ENCODE measurements at regions not wholly inside any gene's neighbourhood (a gene's known extent, or its start where the extent isn't known, plus 50 kb on each side); places are given as distances from the start of the nearest gene placed in this dataset.

DNA sequence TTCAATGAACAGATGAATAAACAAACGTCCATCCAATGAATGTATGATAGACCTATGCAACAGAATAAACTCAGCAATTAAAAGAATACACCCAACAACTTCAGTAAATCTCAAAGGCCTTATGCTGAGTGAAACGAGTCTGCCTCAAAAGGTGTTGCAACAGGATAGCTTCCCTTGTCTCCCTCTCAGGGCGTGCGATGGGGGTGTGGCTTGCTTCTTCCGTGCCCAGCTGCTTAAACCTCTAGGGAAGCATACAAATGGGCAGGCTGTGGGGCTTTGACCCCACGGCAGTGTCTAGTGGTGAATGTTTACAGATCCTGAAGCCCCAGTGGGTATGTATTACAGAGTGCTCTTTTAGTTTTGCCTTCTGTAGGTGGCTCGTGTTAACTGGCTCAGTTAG is 87.0 kb upstream of the CCL21 start:
- no peak overlapping the region for H3K4me3 ChIP-seq (ENCODE audit: low read depth, poor library complexity, severe bottlenecking)
- WGBS, 2 donors: 19 to 26% methylated on average over 7 of the region's 7 CpGs
- intact Hi-C loops (cut with DNase I; ENCODE audit: low total_unique reads): no loop called here
- no peak for TF ChIP-seq POLR2A (IDR thresholded peaks at IDR 0.05)
- TF ChIP-seq, protein P1, sequence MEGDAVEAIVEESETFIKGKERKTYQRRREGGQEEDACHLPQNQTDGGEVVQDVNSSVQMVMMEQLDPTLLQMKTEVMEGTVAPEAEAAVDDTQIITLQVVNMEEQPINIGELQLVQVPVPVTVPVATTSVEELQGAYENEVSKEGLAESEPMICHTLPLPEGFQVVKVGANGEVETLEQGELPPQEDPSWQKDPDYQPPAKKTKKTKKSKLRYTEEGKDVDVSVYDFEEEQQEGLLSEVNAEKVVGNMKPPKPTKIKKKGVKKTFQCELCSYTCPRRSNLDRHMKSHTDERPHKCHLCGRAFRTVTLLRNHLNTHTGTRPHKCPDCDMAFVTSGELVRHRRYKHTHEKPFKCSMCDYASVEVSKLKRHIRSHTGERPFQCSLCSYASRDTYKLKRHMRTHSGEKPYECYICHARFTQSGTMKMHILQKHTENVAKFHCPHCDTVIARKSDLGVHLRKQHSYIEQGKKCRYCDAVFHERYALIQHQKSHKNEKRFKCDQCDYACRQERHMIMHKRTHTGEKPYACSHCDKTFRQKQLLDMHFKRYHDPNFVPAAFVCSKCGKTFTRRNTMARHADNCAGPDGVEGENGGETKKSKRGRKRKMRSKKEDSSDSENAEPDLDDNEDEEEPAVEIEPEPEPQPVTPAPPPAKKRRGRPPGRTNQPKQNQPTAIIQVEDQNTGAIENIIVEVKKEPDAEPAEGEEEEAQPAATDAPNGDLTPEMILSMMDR (IDR thresholded peaks at IDR 0.05): no peak
- DNase-seq (ENCODE audit: low spot score in 2 of 2): no peak

- no peak for DNase-seq (ENCODE audit: low spot score in 2 of 2)
- WGBS, 2 donors: 70 to 75% methylated on average over 2 of the region's 2 CpGs
- H3K4me3 ChIP-seq (ENCODE audit: low read depth, poor library complexity, severe bottlenecking): no peak overlapping the region
- intact Hi-C loops (cut with DNase I; ENCODE audit: low total_unique reads): no loop called here
- no peak for TF ChIP-seq POLR2A (IDR thresholded peaks at IDR 0.05)
- TF ChIP-seq, protein P1 (IDR thresholded peaks at IDR 0.05): no peak
Measured at GRCh38 chr9:34793428-34793827, 83.5 kb upstream of the CCL21 start.

DNA sequence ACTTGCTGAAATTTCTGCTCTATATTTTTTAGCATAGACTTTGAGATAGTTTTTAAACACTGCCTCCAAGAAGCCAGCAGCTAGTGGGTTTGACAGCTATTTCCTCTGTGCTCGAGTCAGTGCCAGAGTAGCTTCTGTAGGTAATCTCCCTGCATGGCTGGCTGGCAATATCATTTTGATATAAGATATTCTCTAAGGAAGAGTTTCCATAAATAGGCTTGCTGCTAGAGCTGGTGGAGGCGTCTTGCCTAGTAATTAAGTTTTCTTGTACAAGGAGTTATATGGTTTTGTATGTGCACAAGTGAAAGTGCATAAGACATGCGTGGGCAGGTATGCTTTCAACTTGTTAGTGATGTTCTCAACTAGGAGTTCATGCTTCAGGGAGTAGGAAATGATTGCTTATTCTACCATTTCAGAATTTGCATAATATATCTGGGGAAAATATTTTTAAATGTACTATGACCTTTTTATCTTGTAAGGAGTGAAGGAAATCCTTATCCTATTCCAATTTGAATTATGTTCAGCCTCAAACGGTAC is 74.1 kb upstream of the CCL21 start:
- DNase-seq (ENCODE audit: low spot score in 2 of 2): no peak
- intact Hi-C loops (cut with DNase I; ENCODE audit: low total_unique reads): no loop called here
- 40 to 48% methylated on average over 4 of the region's 4 CpGs for WGBS, 2 donors
- H3K4me3 ChIP-seq (ENCODE audit: low read depth, poor library complexity, severe bottlenecking): no peak overlapping the region
- TF ChIP-seq, protein P1 (IDR thresholded peaks at IDR 0.05): no peak
- TF ChIP-seq POLR2A (IDR thresholded peaks at IDR 0.05): no peak

DNA sequence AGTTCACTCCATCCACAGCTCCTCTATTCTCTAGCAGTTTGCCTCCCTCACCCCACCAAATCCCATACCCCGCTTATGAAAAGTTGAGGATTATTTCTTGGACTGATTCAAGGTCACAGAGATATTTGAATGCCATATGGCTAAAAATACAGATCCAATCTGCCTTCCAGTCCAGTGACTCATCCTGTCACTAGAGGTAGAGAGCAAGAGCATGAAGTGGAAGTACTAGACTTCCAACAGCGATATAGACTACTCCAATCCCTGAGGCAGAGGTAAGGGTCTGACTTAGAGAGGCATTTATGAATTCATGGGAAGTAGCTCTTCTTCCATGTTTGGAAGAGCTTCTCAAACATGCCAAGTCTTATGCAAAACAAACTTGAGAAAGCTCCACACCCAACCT is 72.4 kb upstream of the CCL21 start:
- TF ChIP-seq, protein P1 (IDR thresholded peaks at IDR 0.05): no peak
- no peak for TF ChIP-seq POLR2A (IDR thresholded peaks at IDR 0.05)
- intact Hi-C loops (cut with DNase I; ENCODE audit: low total_unique reads): no loop called here
- no peak for DNase-seq (ENCODE audit: low spot score in 2 of 2)
- no peak overlapping the region for H3K4me3 ChIP-seq (ENCODE audit: low read depth, poor library complexity, severe bottlenecking)
- WGBS, 2 donors: 77 to 94% methylated on average over 2 of the region's 2 CpGs

- H3K4me3 ChIP-seq (ENCODE audit: low read depth, poor library complexity, severe bottlenecking): no peak overlapping the region
- intact Hi-C loops (cut with DNase I; ENCODE audit: low total_unique reads): loop anchor here (10.0 kb wide), 1 partner anchor 87 kb away; no protein-coding TSS in a partner anchor
- WGBS, 2 donors: 86 to 94% methylated on average over 2 of the region's 2 CpGs
- DNase-seq (ENCODE audit: low spot score in 2 of 2): no peak
- TF ChIP-seq, protein P1 (IDR thresholded peaks at IDR 0.05): no peak
- TF ChIP-seq POLR2A (IDR thresholded peaks at IDR 0.05): no peak
Measured at GRCh38 chr9:34777666-34778065, 67.7 kb upstream of the CCL21 start.

GRCh38 chr9:34773955-34774354 is 64.0 kb upstream of the CCL21 start:
- WGBS, 2 donors: 29% methylated on average over 1 of the region's 1 CpG
- no peak for DNase-seq (ENCODE audit: low spot score in 2 of 2)
- TF ChIP-seq, protein P1 (IDR thresholded peaks at IDR 0.05): no peak
- no peak for TF ChIP-seq POLR2A (IDR thresholded peaks at IDR 0.05)
- no peak overlapping the region for H3K4me3 ChIP-seq (ENCODE audit: low read depth, poor library complexity, severe bottlenecking)
- intact Hi-C loops (cut with DNase I; ENCODE audit: low total_unique reads): loop anchor here (10.0 kb wide), 1 partner anchor 91 kb away; no protein-coding TSS in a partner anchor

All from lower leg skin (tissue), 4 donors.